ENCODE measurements at regions not wholly inside any gene's neighbourhood (a gene's known extent, or its start where the extent isn't known, plus 50 kb on each side); places are given as distances from the start of the nearest gene placed in this dataset.

GRCh38 chrX:102835504-102836146, 101.4 kb upstream of the RAB40AL start:
- Histone ChIP-seq H3K9me3 (no peaks in the 10 kb centered on the region), H3K27ac (no peak overlapping the region), H3K27me3 (no peaks in the 10 kb centered on the region), H3K36me3 (no peaks in the 10 kb centered on the region), H3K4me3 (no peak overlapping the region), H3K4me1 (no peaks in the 10 kb centered on the region)
- peak in 2 of 3 experiments; percentile 30 to 51 for TF ChIP-seq CTCF (IDR thresholded peaks at IDR 0.05)
- intact Hi-C loops (cut with DNase I), result no loop called here
- DNase-seq (ENCODE audit: low spot score in 2 of 2), result no peak

- no peak for TF ChIP-seq CTCF (IDR thresholded peaks at IDR 0.05)
- Histone ChIP-seq H3K27ac (no peak overlapping the region), H3K4me3 (no peak overlapping the region), H3K4me1 (no peaks in the 10 kb centered on the region), H3K36me3 (no peaks in the 10 kb centered on the region), H3K9me3 (no peaks in the 10 kb centered on the region), H3K27me3 (no peaks in the 10 kb centered on the region)
- intact Hi-C loops (cut with DNase I), result no loop called here
- DNase-seq (ENCODE audit: low spot score in 2 of 2), result no peak
These were observed 99.2 kb upstream of the RAB40AL start for GRCh38 chrX:102837847-102838246.

GRCh38 chrX:102840871-102841705, 96.0 kb upstream of the RAB40AL start:
- Histone ChIP-seq H3K27ac (no peak overlapping the region), H3K27me3 (no peaks in the 10 kb centered on the region), H3K4me3 (no peak overlapping the region), H3K9me3 (no peaks in the 10 kb centered on the region), H3K36me3 (no peaks in the 10 kb centered on the region), H3K4me1 (no peaks in the 10 kb centered on the region)
- DNase-seq (ENCODE audit: low spot score in 2 of 2), result no peak
- TF ChIP-seq CTCF (IDR thresholded peaks at IDR 0.05), result no peak
- intact Hi-C loops (cut with DNase I), result no loop called here

GRCh38 chrX:102841706-102842003, 95.4 kb upstream of the RAB40AL start:
- Histone ChIP-seq H3K27ac (no peak overlapping the region), H3K36me3 (no peaks in the 10 kb centered on the region), H3K4me3 (no peak overlapping the region), H3K9me3 (no peaks in the 10 kb centered on the region), H3K27me3 (no peaks in the 10 kb centered on the region), H3K4me1 (no peaks in the 10 kb centered on the region)
- intact Hi-C loops (cut with DNase I), result no loop called here
- DNase-seq (ENCODE audit: low spot score in 2 of 2), result no peak
- TF ChIP-seq CTCF (IDR thresholded peaks at IDR 0.05), result no peak

- Histone ChIP-seq H3K4me3 (no peak overlapping the region), H3K4me1 (no peaks in the 10 kb centered on the region), H3K27me3 (no peaks in the 10 kb centered on the region), H3K36me3 (no peaks in the 10 kb centered on the region), H3K27ac (no peak overlapping the region), H3K9me3 (no peaks in the 10 kb centered on the region)
- DNase-seq (ENCODE audit: low spot score in 2 of 2), result no peak
- TF ChIP-seq CTCF (IDR thresholded peaks at IDR 0.05), result no peak
- intact Hi-C loops (cut with DNase I), result no loop called here
These were observed 92.1 kb upstream of the RAB40AL start for GRCh38 chrX:102845020-102845419.
